Stimulated activated CD8-positive, alpha-beta memory T cell treated with anti-CD3 and anti-CD28 coated beads, Interleukin-15, amount 100 ng/mL, for 4 hours (primary cell): ENCODE measurements at regions not wholly inside any gene's neighbourhood (a gene's known extent, or its start where the extent isn't known, plus 50 kb on each side); places are given as distances from the start of the nearest gene placed in this dataset.

Source experiments
- DNase-seq, 2 donors: peaks; one replicate each; pipeline ENCODE4 v3.0.0-alpha.2; 2020; ENCODE audit warnings: low read depth in 2 of 2

GRCh38 chr6:165758441-165758840 is 95.4 kb upstream of the PDE10A start:
- DNase-seq, result no peak

DNA sequence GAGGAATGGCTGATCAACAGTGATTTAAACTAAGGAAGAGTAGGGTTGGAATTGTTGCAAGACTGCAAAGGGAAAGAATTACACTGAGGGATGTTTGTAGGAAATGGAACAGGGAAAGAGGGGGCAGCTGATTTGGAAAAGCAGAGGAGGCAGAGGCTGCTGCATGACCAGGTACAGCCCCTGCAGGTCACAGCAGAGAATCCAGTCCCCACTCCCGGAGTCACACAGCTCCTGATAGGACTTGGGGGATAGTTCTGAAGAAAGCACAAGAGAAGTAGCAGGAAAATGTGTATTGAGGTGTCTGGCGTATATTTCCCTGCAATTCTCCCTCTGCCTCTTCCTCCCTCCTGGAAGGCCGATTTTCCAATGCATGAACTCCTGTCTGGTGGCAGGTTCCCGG is 92.5 kb upstream of the PDE10A start:
- DNase-seq, result no peak

- DNase-seq, result no peak
Observed at GRCh38 chr6:165753506-165753905, 90.5 kb upstream of the PDE10A start.

DNA sequence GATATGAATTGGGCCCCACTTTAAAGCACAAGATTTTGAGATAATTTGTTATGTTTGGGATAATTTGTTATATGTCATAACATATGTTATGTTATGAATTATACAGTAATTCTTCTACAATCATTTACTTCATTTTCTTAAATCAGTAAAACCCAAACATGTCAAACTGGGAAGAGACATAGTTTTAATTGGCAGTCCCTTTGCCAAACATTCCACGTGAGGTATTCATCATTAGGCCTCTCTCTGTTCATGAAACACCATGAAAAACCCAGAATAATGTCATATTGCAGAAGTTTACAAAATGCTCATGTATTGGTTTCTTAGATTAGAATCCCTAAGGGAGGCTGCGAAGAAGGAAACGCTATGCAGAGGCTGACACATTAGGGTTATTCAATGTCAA is 89.4 kb upstream of the PDE10A start:
- no peak for DNase-seq

- no peak for DNase-seq
Observed at GRCh38 chr6:165751486-165751885, 88.4 kb upstream of the PDE10A start.

DNA sequence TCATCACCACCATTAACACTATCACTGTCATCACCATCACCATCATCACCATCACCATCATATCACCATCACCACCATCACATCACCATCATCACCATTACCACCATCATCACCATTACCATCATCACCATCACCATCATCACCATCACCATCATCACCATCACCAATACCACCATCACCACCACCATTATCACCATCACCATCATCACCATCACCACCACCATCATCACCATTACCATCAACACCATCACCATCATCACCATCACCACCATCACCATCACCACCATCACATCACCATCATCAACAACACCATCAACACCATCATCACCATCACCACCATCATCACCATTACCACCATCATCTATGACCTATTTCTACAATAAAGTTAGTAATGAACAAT is 86.1 kb upstream of the PDE10A start:
- no peak for DNase-seq

DNA sequence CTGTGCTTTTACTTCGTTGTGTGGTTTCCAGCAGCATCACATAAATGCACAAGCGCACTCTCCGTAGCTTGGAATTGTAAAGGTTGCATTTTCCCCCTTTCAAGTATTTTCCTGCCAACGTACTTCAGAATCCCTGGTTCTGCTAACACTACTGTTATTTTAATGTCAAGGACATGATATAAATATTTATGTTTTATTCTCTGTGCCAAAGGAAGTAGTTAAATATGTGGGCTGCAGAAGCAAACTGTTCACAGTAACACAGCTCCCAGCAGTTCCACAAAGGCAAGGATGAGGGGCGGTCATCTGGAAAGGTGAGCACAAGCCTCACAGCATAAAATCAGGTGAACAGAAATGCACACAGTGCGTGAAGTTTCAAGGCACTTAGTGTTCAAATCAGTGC is 85.3 kb upstream of the PDE10A start:
- no peak for DNase-seq

DNA sequence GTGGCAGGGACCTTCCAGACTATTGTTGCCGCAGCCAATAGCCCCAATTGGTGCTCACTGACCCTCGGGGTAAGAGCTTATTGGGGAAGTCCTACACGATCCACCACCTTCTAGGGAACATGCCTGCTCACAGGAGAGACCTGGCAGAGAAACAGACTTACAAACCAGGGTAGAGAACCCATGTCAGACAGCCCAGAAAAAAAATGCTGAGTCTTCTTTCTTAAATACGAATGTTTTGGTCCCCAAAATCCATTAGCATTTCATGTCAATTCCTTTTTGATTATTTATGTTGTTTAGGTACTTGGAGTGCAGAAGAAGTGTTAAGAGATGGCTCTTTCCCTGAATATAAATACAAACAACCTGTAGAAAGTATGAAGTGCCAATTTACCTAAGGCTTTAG is 84.9 kb upstream of the PDE10A start:
- no peak for DNase-seq

GRCh38 chr6:165746331-165746730 is 83.3 kb upstream of the PDE10A start:
- no peak for DNase-seq

GRCh38 chr6:165745492-165745891 is 82.5 kb upstream of the PDE10A start:
- DNase-seq, result no peak

DNA sequence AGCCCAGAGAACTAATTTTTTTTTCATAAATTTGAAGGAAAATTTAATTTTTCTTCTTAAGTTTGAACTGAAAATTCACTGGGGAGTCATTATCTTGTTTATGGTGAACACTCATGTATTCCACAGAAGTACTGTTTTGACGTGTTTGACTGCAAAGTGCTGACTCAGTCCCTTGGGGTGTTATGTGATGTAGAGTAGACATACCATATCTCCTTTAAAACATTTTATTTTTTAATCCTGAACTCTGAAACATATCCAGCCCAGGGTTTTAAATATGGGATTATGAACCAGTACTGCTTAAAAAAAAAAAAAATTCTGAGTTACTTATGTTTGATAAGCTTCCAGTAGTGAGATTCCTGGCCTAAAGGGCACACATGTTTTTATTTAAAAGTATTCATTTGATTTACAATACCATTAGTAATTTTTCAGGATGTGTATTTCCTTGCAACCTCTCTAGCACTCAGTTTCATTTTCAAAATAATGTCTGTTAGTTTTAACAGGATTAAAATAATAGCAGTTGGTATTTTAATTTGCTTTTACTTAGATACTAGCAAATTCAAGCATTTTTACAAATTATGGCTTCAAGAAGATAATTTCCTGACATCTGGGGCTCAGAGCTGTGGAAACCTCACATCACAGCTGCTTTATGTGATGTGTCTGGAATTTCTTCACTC is 81.7 kb upstream of the PDE10A start:
- DNase-seq, result no peak

DNA sequence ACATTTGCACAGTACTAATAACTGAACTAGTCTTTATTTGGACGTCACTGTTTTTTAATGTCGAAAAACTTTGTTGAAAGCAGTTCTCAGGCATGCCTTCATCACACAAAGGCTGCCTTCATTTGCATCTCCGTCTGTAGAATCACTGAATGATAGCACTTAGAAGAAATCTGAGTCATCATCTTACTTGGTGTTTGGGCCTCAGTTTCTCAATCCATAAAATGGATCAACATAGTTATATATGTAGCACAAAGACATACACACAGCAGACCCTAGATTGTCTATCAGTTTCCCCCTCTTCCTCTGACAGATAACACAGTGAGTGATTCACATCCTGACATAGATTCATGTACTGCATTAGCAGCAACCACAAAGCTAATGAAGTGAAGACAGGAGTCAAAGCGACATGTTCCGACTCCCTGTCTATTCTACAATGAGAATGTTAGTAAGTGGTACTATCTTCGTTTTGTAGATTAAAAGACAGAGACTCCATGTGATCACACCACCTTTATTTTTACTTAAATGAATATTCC is 80.4 kb upstream of the PDE10A start:
- no peak for DNase-seq

GRCh38 chr6:165742047-165742446 is 79.0 kb upstream of the PDE10A start:
- no peak for DNase-seq

DNA sequence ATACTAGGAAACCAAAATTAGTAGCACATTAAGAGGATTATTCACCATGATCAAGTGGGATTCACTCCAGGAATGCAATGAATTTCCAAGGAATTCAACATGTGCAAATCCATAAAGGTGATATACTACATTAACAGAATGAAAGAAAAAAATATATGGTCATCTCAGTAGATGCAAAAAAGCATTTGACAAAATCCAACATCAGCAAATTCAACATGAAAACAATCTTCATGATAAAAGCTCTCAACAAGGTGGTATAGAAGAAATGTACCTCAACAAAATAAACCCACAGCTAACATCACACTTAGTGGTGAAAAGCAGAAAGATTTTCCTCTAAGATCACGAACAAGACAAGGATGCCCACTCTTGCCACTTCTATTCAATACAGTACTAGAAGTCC is 74.4 kb upstream of the PDE10A start:
- DNase-seq, result no peak

DNA sequence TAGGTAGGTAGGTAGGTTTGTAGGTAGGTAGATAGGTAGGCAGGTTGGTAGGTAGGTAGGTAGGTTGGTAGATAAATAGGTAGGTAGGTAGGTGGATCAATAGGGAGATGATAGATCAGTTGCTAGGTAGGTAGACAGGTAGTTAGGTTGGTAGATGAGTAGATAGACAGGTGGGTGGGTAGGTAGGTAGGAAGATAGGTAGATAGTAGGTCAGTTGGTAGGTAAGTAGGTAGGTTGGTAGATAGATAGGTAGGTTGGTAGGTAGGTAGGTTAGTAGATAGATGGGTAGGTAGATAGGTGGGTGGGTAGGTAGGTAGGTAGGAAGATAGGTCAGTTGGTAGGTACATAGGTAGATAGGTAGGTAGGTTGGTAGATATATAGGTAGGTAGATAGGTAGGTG is 72.0 kb upstream of the PDE10A start:
- DNase-seq, result no peak

GRCh38 chr6:165733489-165733791 is 70.4 kb upstream of the PDE10A start:
- no peak for DNase-seq

- no peak for DNase-seq
Observed at GRCh38 chr6:165732696-165733488, 69.9 kb upstream of the PDE10A start.

- no peak for DNase-seq
Observed at GRCh38 chr6:165729307-165729936, 66.4 kb upstream of the PDE10A start.

DNA sequence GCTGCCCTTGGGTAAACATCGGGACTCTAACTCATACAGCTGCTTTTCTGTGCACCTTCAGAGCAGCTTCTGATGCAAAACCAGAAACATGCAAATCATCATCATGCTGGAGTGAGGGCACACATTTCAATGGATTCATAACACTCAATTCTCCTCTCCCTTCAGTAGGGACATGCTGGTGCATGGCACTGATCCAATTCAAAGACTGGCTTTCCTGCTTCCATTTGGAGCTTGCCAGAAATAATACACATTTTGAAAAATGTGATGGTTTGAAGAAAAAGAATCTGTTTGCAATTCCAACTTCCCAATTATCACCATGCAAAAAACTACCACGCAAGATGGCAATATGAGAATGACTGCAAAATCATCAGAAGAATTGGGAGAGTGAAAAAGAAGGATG is 65.2 kb upstream of the PDE10A start:
- DNase-seq, result no peak

DNA sequence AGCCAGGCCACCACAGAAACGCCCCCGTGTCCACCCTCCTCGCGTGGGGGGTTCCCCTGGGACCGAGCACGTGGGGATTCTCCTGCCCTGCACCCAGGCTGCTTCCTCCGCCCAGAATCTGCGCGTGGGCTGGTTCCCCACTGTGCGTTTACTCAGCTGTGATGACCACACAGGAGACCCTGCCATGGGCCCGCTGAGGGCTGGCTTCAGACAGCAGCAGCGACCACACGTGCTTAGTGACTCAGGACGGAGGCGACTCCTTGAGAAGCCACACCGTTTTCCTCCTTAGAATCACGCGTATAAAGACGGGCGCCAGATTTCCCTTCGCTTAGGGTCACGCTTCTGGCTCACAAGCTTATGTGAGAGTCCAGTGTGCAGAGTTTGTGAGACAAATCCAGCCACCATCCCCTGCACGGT is 63.9 kb upstream of the PDE10A start:
- no peak for DNase-seq

GRCh38 chr6:165726290-165726875 is 63.3 kb upstream of the PDE10A start:
- DNase-seq, result no peak

DNA sequence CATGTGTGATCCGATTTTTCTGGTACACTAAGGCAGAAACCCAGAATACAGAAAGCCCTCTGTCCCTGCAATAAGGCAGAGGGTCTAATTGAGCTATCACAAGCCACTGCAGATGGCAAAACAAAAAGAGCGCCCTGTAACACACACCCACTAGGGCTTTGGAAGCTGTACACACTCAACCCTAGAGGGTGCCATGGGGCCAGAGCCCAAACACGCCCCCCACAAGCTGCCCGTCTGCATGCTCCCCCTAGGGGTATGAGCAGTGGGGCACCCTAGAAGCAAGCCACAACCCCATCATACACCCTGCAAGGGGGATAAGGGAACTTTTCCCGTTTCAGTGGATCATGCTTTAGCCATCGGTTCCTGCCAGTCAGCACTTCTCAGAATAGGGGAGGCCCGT is 62.2 kb upstream of the PDE10A start:
- no peak for DNase-seq

GRCh38 chr6:165723326-165723725 is 60.3 kb upstream of the PDE10A start:
- no peak for DNase-seq
